SH-SY5Y (cell line): ENCODE measurements at regions not wholly inside any gene's neighbourhood (a gene's known extent, or its start where the extent isn't known, plus 50 kb on each side); places are given as distances from the start of the nearest gene placed in this dataset.

Source experiments
- GATA2 ChIP-seq: IDR thresholded peaks from 2 replicates; pipeline ENCODE4 v1.6.1; 2011; ENCODE audit warnings: mild to moderate bottlenecking, low read depth, low read length
- GATA3 ChIP-seq: IDR thresholded peaks from 2 replicates; pipeline ENCODE4 v1.6.1; 2011; ENCODE audit warnings: low read depth, mild to moderate bottlenecking, low read length, moderate library complexity

- TF ChIP-seq GATA3 (no peak), GATA2 (no peak)
Measured at GRCh38 chr11:116688202-116688540, 84.6 kb downstream of the BUD13 start.

DNA sequence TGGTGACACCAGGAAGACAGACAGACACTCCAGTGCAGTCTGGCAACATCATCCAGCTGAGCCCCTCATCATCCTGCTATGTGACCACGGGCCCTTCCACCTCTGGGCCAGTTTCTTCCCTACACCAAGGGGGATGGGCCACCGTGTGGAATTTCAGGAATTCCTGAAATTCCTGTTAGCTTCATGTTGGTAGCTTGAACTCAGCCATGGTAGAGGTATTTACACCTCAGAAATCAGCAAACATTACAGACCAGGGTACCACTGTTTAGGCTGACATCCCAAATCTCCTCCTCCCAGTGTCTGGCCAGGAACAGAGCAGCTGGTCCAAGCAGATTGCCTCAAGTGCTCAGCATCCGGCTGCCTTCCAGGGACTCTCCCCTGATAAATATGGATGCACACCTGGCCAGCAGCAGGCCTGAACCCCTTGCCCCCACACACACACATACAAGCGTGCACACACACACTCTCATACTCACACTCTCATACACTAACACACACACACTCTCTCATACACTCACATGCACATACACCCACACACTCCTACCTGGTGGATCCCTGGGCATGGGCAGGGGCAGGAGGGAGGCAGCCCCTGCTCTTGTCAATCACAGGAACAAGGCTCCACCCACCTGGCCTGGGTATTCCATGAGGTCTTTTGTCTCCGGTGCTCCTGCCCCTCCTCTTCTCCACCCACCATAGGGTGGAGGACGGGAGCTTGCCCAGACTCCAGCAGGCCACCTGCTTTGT is 85.2 kb downstream of the BUD13 start:
- TF ChIP-seq GATA2 = no peak
- TF ChIP-seq GATA3 = no peak

DNA sequence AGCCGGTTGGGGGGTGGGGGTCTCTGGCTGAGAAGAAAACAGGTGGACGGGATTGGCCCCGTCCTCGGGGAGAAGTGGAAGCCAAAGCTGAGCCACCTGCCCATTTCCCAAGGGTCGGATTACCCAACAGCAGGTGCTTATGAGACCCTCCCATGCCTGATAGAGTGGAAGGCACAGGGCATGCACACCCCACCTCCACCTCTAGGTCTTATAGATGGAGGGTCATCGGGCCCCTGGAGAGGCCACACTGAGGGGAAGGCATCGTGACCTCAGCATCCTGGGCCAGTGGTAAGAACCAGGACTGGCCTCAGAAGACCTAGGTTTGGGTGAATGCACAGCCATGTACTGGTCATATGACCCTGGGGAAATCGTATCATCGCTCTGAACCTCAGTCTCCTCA is 85.9 kb downstream of the BUD13 start:
- no peak for TF ChIP-seq GATA3
- TF ChIP-seq GATA2 = no peak

DNA sequence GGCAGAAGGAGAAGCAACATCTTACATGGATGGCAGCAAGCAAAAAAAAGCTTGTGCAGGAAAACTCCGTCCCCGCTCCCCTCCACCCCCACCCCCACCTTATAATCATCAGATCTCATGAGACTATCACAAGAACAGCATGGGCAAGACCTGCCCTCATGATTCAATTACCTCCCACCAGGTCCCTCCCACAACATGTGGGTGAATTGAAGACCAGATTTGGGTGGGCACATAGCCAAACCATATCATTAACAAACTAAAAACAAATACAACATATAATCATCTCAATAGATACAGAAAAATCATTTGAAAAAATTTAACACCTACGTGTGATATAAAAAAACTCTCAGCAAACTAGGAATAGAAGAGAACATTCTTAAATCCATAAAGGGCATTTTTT is 88.8 kb downstream of the BUD13 start:
- no peak for TF ChIP-seq GATA2

GRCh38 chr11:116680349-116681125 is 92.2 kb downstream of the BUD13 start:
- TF ChIP-seq GATA3 = no peak
- no peak for TF ChIP-seq GATA2

GRCh38 chr11:116678887-116679286 is 93.9 kb downstream of the BUD13 start:
- TF ChIP-seq GATA3 (no peak), GATA2 (no peak)

DNA sequence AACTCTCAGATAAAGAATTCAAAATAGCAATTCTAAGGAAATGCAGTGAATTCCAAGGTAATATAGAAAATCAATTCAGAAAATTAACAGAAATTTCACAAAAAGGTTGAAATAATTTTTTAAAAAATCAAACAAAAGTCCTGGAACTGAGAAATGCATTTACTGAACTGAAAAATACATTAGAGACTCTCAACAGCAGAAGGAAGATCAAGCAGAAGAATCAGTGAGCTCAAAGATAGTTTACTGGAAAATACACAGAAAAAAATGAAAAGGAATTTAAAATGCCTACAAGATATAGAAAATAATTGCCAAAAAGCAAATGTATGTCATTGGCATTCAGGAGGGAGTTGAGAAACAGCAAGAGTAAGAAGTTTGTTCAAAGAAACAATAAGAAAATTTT is 107.3 kb downstream of the BUD13 start:
- no peak for TF ChIP-seq GATA3
- TF ChIP-seq GATA2 = no peak

- TF ChIP-seq GATA2 = no peak
- TF ChIP-seq GATA3 = no peak
Measured at GRCh38 chr11:116661056-116661455, 111.7 kb downstream of the BUD13 start.

GRCh38 chr11:116660011-116660410 is 112.8 kb downstream of the BUD13 start:
- TF ChIP-seq GATA2 (no peak), GATA3 (no peak)

DNA sequence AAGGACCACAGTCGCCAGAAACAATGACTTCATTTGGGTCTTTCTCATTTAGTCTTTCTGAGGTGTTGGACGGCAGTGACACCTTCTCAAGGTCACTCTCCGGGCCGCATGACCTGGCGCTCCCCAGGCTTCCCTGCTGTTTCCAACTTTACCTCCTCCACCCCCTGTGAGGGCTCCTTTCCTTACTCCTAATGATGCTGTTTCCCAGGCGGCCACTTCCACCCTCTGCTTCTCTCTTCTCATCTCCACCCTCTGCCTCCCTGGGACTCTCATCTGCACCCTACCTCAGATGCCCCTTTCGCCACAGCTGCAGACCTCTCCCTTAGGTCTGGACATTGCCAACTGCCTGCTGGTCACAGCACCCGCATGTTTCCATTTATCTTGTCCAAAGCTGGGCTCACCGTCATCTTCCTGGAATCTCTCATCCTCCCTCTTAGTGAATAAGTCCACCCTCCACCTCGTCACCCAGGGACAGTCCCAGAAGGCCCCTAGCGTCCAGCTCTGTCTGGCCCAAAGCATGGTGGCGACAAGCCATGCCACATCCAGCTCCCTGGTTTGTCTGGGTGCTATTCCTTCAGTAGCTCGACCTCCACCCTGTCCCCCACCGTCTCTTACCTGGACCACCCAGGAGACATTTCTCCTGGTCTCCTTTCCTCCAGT is 113.8 kb downstream of the BUD13 start:
- TF ChIP-seq GATA3 (no peak), GATA2 (no peak)

DNA sequence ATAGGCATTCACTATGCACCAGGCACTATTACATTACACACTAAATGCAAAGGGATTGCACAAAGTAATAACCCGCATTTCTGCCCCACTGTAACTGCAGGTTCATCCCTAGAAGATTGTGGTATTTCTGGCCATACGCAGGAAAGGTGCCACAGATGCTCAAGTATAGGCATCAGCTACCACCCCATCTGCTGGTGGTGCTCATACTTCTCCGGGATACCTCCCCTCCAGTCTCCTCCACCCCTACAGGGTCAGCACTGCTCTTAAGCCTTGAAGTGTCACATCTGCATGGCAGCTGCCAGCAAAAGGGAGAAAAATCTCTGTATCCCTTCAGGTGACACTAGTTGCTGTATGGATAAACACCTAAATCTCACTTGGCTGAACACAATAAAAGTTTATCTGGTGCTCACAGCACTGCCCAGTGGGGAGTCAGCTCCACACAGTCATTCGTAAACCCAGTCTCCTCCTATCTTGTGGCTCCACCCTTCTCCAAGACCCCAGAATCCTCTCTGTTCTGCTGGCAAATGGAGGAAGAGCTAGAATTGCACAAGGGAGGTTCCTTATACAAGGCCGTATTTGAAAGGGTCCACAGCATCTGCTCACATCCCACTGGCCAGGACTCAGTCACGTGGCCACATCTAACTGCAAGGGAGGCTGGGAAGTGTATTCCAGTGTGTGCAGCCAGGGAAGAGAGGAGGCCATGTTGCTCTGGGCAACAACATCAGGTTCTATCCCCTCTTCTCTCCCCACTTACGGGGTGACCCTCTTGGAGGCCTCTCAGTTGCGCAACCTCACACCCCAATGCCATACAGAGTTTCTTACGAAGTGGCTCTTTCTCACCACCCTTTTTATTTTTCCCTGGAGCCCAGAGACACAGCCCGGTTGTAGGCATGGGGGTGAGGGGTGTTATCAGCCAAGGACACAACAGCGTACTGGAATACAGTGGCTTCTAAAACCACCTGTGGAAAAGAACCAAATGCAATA is 114.7 kb downstream of the BUD13 start:
- TF ChIP-seq GATA3 = no peak
- no peak for TF ChIP-seq GATA2

GRCh38 chr11:116656011-116656410 is 116.8 kb downstream of the BUD13 start:
- no peak for TF ChIP-seq GATA2
- no peak for TF ChIP-seq GATA3

DNA sequence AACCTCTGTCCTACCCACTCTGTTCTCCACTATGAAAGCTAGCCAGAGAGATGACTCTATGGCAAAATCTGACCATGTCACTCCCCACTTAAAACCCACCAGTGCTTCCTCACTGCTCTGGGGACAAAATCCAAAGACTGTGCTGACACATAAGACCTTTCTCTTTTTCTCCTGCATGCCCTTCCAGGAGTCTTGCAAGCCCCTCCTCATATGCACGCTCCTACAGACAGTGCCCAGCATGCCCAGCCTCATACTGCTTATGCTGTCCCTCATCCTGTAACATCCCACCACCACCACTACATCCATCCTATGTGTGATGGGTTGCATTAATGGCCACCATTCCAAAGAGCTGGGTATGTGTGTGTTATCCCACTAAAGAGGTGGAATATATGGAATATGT is 118.3 kb downstream of the BUD13 start:
- TF ChIP-seq GATA2 (no peak), GATA3 (no peak)

GRCh38 chr11:116653206-116653605 is 119.6 kb downstream of the BUD13 start:
- TF ChIP-seq GATA3 (no peak), GATA2 (no peak)
